HepG2 (cell line): ENCODE measurements at regions not wholly inside any gene's neighbourhood (a gene's known extent, or its start where the extent isn't known, plus 50 kb on each side); places are given as distances from the start of the nearest gene placed in this dataset.

Source experiments
- ELF1 ChIP-seq: sonication (generic); formaldehyde crosslinking; IDR thresholded peaks from 2 replicates; pipeline ENCODE4 v1.4.0; 2020; ENCODE audit warnings: missing genetic modification reagents
- FOSL2 ChIP-seq: sonication (generic); formaldehyde crosslinking; IDR thresholded peaks from 2 replicates; pipeline ENCODE4 v1.4.0; 2020; ENCODE audit warnings: missing genetic modification reagents
- FOXK1 ChIP-seq: sonication (generic); formaldehyde crosslinking; IDR thresholded peaks from 2 replicates; pipeline ENCODE4 v1.4.0; 2020; ENCODE audit warnings: low read depth, missing genetic modification reagents, borderline replicate concordance
- GABPB1 ChIP-seq: IDR thresholded peaks from 2 replicates; pipeline ENCODE4 v1.6.1; 2016; ENCODE audit warnings: mild to moderate bottlenecking, missing genetic modification reagents, moderate library complexity, missing compliant biosample characterization
- HDAC2 ChIP-seq: sonication (generic); formaldehyde crosslinking; IDR thresholded peaks from 2 replicates; pipeline ENCODE4 v1.4.0; 2020; ENCODE audit warnings: missing genetic modification reagents
- JUN ChIP-seq: sonication (generic); formaldehyde crosslinking; IDR thresholded peaks from 2 replicates; pipeline ENCODE4 v1.4.0; 2020; ENCODE audit warnings: mild to moderate bottlenecking, missing genetic modification reagents
- MTA3 ChIP-seq: sonication (generic); formaldehyde crosslinking; IDR thresholded peaks from 2 replicates; pipeline ENCODE4 v1.4.0; 2020; ENCODE audit warnings: missing genetic modification reagents
- POLR2AphosphoS5 ChIP-seq: IDR thresholded peaks from 2 replicates; pipeline ENCODE4 v1.6.1; 2012; ENCODE audit warnings: low read depth, low read length
- RFX1 ChIP-seq: fragments of 450-650 bp; IDR thresholded peaks from 2 replicates; pipeline ENCODE4 v1.6.1; 2017
- ZBTB3 ChIP-seq: sonication (generic); formaldehyde crosslinking; IDR thresholded peaks from 2 replicates; pipeline ENCODE4 v1.4.0; 2020; ENCODE audit warnings: low read depth, mild to moderate bottlenecking, moderate library complexity, missing genetic modification reagents, borderline replicate concordance
- ZFP36 ChIP-seq: fragments of 150-350 bp; IDR thresholded peaks from 2 replicates; pipeline ENCODE4 v1.6.1; 2018; ENCODE audit warnings: borderline replicate concordance, low read length, low read depth; ENCODE audit not compliant: partially characterized antibody
- TF ChIP-seq, protein P1 (sequence below): sonication (generic); formaldehyde crosslinking; IDR thresholded peaks from 2 replicates; pipeline ENCODE4 v1.5.0; 2020; ENCODE audit warnings: mild to moderate bottlenecking, missing genetic modification reagents, moderate library complexity

DNA sequence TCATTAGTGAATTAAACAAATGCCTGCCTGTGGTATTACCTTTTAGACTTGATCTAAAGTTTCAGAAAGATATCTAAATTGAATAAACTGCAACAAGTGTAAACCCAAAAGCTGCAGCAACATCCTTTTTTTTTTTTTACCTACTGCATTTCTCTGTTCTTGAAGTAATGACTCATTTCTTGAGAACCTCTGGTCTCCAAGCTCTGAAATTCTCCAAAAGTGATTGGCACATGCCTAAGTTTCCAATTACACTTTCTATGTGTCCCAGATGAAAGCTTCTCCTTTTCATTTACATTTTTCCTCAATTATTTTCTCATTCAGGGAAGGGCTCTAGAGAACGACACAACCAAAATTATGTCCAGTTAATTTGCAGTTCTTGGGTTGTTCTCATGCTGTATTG, 435.2 kb upstream of the DCN start:
- TF ChIP-seq FOSL2 (CRISPR knock-in tag) = no peak
- TF ChIP-seq, protein P1, sequence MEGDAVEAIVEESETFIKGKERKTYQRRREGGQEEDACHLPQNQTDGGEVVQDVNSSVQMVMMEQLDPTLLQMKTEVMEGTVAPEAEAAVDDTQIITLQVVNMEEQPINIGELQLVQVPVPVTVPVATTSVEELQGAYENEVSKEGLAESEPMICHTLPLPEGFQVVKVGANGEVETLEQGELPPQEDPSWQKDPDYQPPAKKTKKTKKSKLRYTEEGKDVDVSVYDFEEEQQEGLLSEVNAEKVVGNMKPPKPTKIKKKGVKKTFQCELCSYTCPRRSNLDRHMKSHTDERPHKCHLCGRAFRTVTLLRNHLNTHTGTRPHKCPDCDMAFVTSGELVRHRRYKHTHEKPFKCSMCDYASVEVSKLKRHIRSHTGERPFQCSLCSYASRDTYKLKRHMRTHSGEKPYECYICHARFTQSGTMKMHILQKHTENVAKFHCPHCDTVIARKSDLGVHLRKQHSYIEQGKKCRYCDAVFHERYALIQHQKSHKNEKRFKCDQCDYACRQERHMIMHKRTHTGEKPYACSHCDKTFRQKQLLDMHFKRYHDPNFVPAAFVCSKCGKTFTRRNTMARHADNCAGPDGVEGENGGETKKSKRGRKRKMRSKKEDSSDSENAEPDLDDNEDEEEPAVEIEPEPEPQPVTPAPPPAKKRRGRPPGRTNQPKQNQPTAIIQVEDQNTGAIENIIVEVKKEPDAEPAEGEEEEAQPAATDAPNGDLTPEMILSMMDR (CRISPR knock-in tag) = no peak
- no peak for TF ChIP-seq POLR2AphosphoS5
- TF ChIP-seq HDAC2 (CRISPR knock-in tag) = no peak
- no peak for TF ChIP-seq FOXK1 (CRISPR knock-in tag)
- no peak for TF ChIP-seq MTA3
- TF ChIP-seq GABPB1 (CRISPR knock-in tag) = no peak
- TF ChIP-seq ELF1 (CRISPR knock-in tag) = no peak
- no peak for TF ChIP-seq ZBTB3 (CRISPR knock-in tag)
- no peak for TF ChIP-seq JUN (CRISPR knock-in tag)
- no peak for TF ChIP-seq RFX1
- TF ChIP-seq ZFP36 = no peak
